HepG2 (cell line): ENCODE measurements at regions not wholly inside any gene's neighbourhood (a gene's known extent, or its start where the extent isn't known, plus 50 kb on each side); places are given as distances from the start of the nearest gene placed in this dataset.

Source experiments
- ATAC-seq: fragments of 200-7000 bp; cut with Tn5 transposase; 3 replicates; pipeline ENCODE4 v1.9.1; 2020; ENCODE audit warnings: mild to moderate bottlenecking, moderate library complexity
- BruUV-seq: library from RNA; stranded (reverse); fragments of 400-500 nt; replicated peaks from 2 replicates; lab custom pipeline; 2021; lab: Mats Ljungman, UMichigan
- CTCF ChIA-PET: fragments of 300-600 bp; formaldehyde crosslinking; extraction: SDS; loops from one replicate; lab custom pipeline; 2021; ENCODE audit warnings: low total read pairs, inconsistent platforms, low intra/inter-chr PET ratio; lab: Yijun Ruan, JAX
- POLR2A ChIA-PET: fragments of 350-600 bp; sonication (Branson Sonifier 250); formaldehyde crosslinking; loops from one replicate; lab custom pipeline; 2020; ENCODE audit warnings: antibody characterized with exemption, inconsistent platforms; lab: Yijun Ruan, JAX
- DNase-seq: peaks from one replicate; pipeline ENCODE4 v3.0.0-alpha.2; 2015; ENCODE audit warnings: low spot score
- FAIRE-seq: peaks from 3 replicates; lab custom pipeline; 2011; peaks lifted over from hg19 to GRCh38; lab: Jason Lieb, UNC
- H2AFZ ChIP-seq: one replicate; pipeline ENCODE4 v1.6.1; 2011; ENCODE audit warnings: low read length, inconsistent platforms
- H3K27ac ChIP-seq: fragments of 300-600 bp; 3 replicates; pipeline ENCODE4 v1.8.0; 2011; ENCODE audit warnings: mixed run types, mild to moderate bottlenecking, mixed read lengths, low read length, inconsistent platforms; ENCODE audit not compliant: insufficient read depth; ENCODE audit errors: extremely low read length
- H3K27me3 ChIP-seq, 2 experiments: fragments of 200-600 bp in 1 of 2; 2 replicates in 1 of 2; 3 replicates in 1 of 2; pipeline versions ENCODE4 v1.6.0 to v1.8.0; 2011; ENCODE audit warnings: low read length in 2 of 2, mild to moderate bottlenecking in 2 of 2, moderate library complexity in 2 of 2, inconsistent platforms in 1 of 2; ENCODE audit not compliant: insufficient read depth in 2 of 2, control insufficient read depth in 1 of 2
- H3K36me3 ChIP-seq, 2 experiments: fragments of 200-600 bp in 1 of 2; replicated peaks in 1 of 2; 2 replicates in 1 of 2; 3 replicates in 1 of 2; pipeline versions ENCODE4 v1.5.1 to v1.8.0; 2011; ENCODE audit warnings: low read length in 2 of 2, inconsistent platforms in 1 of 2; ENCODE audit not compliant: insufficient read depth in 2 of 2, control insufficient read depth in 1 of 2
- H3K4me1 ChIP-seq: 2 replicates; pipeline ENCODE4 v1.5.1; 2012; ENCODE audit warnings: low read length, inconsistent platforms; ENCODE audit not compliant: insufficient read depth
- H3K4me2 ChIP-seq: 2 replicates; pipeline ENCODE4 v1.6.0; 2011; ENCODE audit warnings: low read depth, low read length, inconsistent platforms
- H3K4me3 ChIP-seq, 3 experiments: fragments of 200-600 bp in 1 of 3; sonication (generic), shearing (Covaris generic) in 1 of 3; replicated peaks in 1 of 3; 2 replicates each; pipeline ENCODE4 v1.5.1; 2011 to 2016; ENCODE audit warnings: low read length in 3 of 3, inconsistent platforms in 2 of 3, low read depth in 2 of 3, mild to moderate bottlenecking in 2 of 3, control low read depth in 1 of 3, mixed read lengths in 1 of 3; ENCODE audit not compliant: insufficient read depth in 1 of 3
- H3K79me2 ChIP-seq: one replicate; pipeline ENCODE4 v1.6.1; 2011; ENCODE audit warnings: low read length, inconsistent platforms; ENCODE audit not compliant: insufficient read depth
- H3K9ac ChIP-seq: 2 replicates; pipeline ENCODE4 v1.6.0; 2011; ENCODE audit warnings: mild to moderate bottlenecking, low read depth, low read length, inconsistent platforms; ENCODE audit not compliant: insufficient read depth
- H3K9me3 ChIP-seq: 2 replicates; pipeline ENCODE4 v1.5.1; 2012; ENCODE audit warnings: mild to moderate bottlenecking, low read length
- H4K20me1 ChIP-seq: 2 replicates; pipeline ENCODE4 v1.6.0; 2011; ENCODE audit warnings: inconsistent platforms, mild to moderate bottlenecking, low read length, moderate library complexity; ENCODE audit not compliant: insufficient read depth
- ATF7 ChIP-seq, 2 experiments: fragments of 450-650 bp in 1 of 2; sonication (generic) in 1 of 2; formaldehyde crosslinking in 1 of 2; IDR thresholded peaks; 2 replicates each; pipeline versions ENCODE4 v1.4.0 to v1.6.1; 2016 to 2020; ENCODE audit warnings: antibody characterized with exemption in 1 of 2, mild to moderate bottlenecking in 1 of 2, missing genetic modification reagents in 1 of 2
- ZNF446 ChIP-seq: sonication (generic); formaldehyde crosslinking; IDR thresholded peaks from 2 replicates; pipeline ENCODE4 v1.5.0; 2020; ENCODE audit warnings: mild to moderate bottlenecking, missing genetic modification reagents
- WGBS: methylation state at CpG from one replicate; pipeline ENCODE4 v1.1.6; 2017; ENCODE audit warnings: low lambda C conversion rate; 5-methylcytosine and 5-hydroxymethylcytosine counted together
- in situ Hi-C: cut with HindIII; loops from 2 replicates; pipeline ENCODE4 v1.10.0; 2017; ENCODE audit warnings: low pct_unique_long_range_greater_than_20kb; ENCODE audit not compliant: extremely low pct_ligation_motif_present
- intact Hi-C: fragments of 100-400 bp; cut with micrococcal nuclease; formaldehyde crosslinking; loops from one replicate; pipeline ENCODE4 v1.10.0; 2022; ENCODE audit not compliant: unreplicated experiment

DNA sequence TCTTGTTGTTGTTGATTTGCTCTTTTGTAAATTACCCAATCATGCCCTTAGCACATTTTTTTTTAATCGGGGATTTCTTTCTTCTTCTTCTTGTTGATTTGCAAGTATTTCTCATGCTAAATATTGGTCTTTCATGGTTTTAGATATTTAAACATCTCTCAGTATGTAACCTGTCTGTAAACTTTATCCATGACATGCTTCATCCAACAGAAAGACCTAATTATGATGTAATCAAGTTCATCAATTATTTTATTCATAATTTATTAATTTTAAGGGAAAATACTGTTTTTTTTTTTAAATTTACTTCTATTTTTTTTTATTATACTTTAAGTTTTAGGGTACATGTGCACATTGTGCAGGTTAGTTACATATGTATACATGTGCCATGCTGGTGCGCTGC is 69.8 kb downstream of the TNFSF18 start:
- H2AFZ ChIP-seq, result no peak overlapping the region
- no peak overlapping the region for H3K4me2 ChIP-seq
- 77% methylated on average over 2 of the region's 2 CpGs for WGBS
- DNase-seq, result no peak
- no peaks in the 10 kb centered on the region for H3K27me3 ChIP-seq
- peak; percentile 56; the same call in 1 of the 2 replicates for TF ChIP-seq ATF7 (IDR thresholded peaks at IDR 0.05)
- TF ChIP-seq ATF7 (CRISPR knock-in tag; IDR thresholded peaks at IDR 0.05), result no peak
- TF ChIP-seq ZNF446 (CRISPR knock-in tag), result no peak
- TF ChIP-seq, all 625 proteins: peak for 1
- ATAC-seq (no peak), FAIRE-seq (no peak)
- H4K20me1 ChIP-seq, result no peaks in the 10 kb centered on the region
- intact Hi-C loops (no loop called here), in situ Hi-C loops (no loop called here)
- ChIA-PET POLR2A (no interaction called here), CTCF (no interaction called here)
- no peaks in the 10 kb centered on the region for H3K9me3 ChIP-seq
- H3K4me3 ChIP-seq, result no peak overlapping the region
- H3K4me1 ChIP-seq, result peaks cover 30% of the 10 kb centered on the region
- no peaks in the 10 kb centered on the region for H3K79me2 ChIP-seq
- H3K36me3 ChIP-seq, result no peaks in the 10 kb centered on the region
- BruUV-seq, result no TSS peak
- H3K9ac ChIP-seq, result no peak overlapping the region
- no peak overlapping the region for H3K27ac ChIP-seq
